ENCODE measurements at regions not wholly inside any gene's neighbourhood (a gene's known extent, or its start where the extent isn't known, plus 50 kb on each side); places are given as distances from the start of the nearest gene placed in this dataset.

DNA sequence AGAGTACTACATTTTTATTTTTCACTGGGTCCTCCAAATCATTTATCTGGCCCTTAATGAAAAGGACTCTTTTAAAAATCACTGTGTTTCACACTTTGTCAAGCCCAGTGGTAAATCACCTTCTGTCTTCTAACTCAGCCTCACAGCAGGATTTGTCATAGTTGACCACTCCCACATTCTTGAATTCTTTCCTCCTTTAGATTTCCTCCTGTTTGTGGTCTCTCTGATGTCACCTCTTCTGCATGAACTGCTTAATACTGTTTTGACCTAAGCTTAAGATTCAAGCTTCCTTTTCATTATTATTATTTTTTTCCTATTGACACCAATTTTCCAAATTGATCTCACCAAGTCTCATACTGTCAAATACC lies 899.8 kb upstream of the MIR17HG start:
- H3K4me1 Mint-ChIP-seq: no peaks in the 10 kb centered on the region
- no peak for DNase-seq
- no peaks in the 10 kb centered on the region for H3K9me3 Mint-ChIP-seq
- H3K4me3 Mint-ChIP-seq: no peak overlapping the region
- no peak overlapping the region for H3K27ac Mint-ChIP-seq
- no peaks in the 10 kb centered on the region for H3K36me3 Mint-ChIP-seq (ENCODE audit: low read depth)
- peaks cover 6% of the 10 kb centered on the region for H3K27me3 Mint-ChIP-seq (ENCODE audit: low read depth, poor library complexity)
- TF ChIP-seq CTCF (IDR thresholded peaks at IDR 0.05): no peak

DNA sequence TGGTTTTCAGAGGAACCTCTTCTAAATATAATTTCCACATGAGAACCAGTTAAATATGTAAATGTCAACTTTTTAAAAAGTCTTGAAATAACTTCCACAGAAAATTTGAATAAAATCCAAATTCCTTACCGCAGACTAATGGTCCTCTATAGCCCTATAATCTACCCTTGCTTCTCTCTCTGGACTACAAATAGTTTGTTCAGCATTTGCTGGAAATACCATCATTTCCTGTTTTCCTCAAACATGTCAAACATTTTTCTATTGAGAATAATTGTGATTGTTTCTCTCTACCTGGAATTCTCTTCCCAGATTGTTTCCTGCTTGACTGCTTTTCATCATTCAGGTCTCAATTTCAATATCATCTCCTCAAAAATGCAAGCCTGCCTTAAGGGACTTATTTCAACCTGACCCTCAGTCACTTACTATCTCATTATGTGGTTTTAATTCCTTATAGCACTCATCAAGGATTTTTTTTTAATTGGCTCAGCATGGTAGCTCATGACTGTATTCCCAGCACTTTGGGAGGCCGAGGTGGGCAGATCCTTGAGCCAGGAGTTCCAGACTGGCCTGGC lies 898.9 kb upstream of the MIR17HG start:
- no peak for DNase-seq
- Mint-ChIP-seq H3K27me3 (ENCODE audit: low read depth, poor library complexity) (peaks cover 6% of the 10 kb centered on the region), H3K9me3 (no peaks in the 10 kb centered on the region), H3K4me1 (no peaks in the 10 kb centered on the region), H3K4me3 (no peak overlapping the region), H3K36me3 (ENCODE audit: low read depth) (no peaks in the 10 kb centered on the region), H3K27ac (no peak overlapping the region)
- no peak for TF ChIP-seq CTCF (IDR thresholded peaks at IDR 0.05)

DNA sequence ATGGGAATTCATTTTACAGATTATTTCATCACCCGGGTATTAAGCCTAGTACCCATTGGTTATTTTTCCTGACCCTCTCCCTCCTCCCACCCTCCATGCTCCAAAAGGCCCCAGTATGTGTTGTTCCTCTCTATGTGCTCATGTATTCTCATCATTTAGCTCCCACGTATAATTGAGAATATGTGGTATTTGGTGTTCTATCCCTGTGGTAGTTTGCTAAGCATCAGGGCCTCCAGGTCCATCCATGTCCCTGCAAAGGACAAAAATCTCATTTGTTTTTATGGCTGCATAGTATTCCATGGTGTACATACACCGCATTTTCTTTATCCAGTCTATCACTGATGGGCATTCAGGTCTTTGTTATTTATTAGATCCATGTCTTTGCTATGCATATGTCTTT lies 894.1 kb upstream of the MIR17HG start:
- H3K9me3 Mint-ChIP-seq: no peaks in the 10 kb centered on the region
- no peak for TF ChIP-seq CTCF (IDR thresholded peaks at IDR 0.05)
- H3K27ac Mint-ChIP-seq: no peak overlapping the region
- no peaks in the 10 kb centered on the region for H3K4me1 Mint-ChIP-seq
- no peaks in the 10 kb centered on the region for H3K27me3 Mint-ChIP-seq (ENCODE audit: low read depth, poor library complexity)
- H3K4me3 Mint-ChIP-seq: no peak overlapping the region
- no peak for DNase-seq
- no peaks in the 10 kb centered on the region for H3K36me3 Mint-ChIP-seq (ENCODE audit: low read depth)

DNA sequence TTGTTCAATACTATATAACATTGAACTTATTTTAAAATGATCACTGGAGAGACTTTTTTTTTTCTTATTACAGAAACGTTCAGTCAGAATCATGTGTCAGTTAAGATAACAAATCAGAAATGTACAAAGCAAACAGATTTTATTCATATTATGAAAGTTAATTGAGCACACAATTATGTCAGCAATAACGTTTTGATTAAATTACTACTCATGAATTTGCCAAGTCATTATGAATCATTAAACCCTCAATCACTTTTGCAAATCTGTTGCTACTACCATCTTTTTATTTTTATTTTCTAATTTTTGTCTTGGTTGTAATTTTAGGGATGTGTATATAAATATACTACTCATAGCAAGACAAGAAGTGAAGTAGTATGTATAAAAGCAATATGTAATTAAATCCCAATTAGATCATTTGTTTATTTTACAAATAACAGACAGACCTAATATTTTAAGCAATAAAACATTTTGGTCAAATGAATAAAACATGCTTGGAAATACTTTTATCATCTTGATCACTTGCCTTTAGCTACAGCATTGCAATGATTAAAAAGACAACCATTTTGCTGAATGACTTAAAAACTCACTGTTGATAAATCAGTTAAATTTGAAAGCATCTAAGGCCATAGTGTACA lies 893.4 kb upstream of the MIR17HG start:
- Mint-ChIP-seq H3K27ac (no peak overlapping the region), H3K36me3 (ENCODE audit: low read depth) (no peaks in the 10 kb centered on the region), H3K4me1 (no peaks in the 10 kb centered on the region), H3K4me3 (no peak overlapping the region), H3K27me3 (ENCODE audit: low read depth, poor library complexity) (no peaks in the 10 kb centered on the region), H3K9me3 (no peaks in the 10 kb centered on the region)
- TF ChIP-seq CTCF (IDR thresholded peaks at IDR 0.05): no peak
- no peak for DNase-seq

GRCh38 chr13:90455067-90455466 lies 892.4 kb upstream of the MIR17HG start:
- no peak overlapping the region for H3K4me3 Mint-ChIP-seq
- TF ChIP-seq CTCF (IDR thresholded peaks at IDR 0.05): no peak
- H3K4me1 Mint-ChIP-seq: no peaks in the 10 kb centered on the region
- no peaks in the 10 kb centered on the region for H3K9me3 Mint-ChIP-seq
- no peaks in the 10 kb centered on the region for H3K27me3 Mint-ChIP-seq (ENCODE audit: low read depth, poor library complexity)
- no peak overlapping the region for H3K27ac Mint-ChIP-seq
- DNase-seq: no peak
- no peaks in the 10 kb centered on the region for H3K36me3 Mint-ChIP-seq (ENCODE audit: low read depth)

DNA sequence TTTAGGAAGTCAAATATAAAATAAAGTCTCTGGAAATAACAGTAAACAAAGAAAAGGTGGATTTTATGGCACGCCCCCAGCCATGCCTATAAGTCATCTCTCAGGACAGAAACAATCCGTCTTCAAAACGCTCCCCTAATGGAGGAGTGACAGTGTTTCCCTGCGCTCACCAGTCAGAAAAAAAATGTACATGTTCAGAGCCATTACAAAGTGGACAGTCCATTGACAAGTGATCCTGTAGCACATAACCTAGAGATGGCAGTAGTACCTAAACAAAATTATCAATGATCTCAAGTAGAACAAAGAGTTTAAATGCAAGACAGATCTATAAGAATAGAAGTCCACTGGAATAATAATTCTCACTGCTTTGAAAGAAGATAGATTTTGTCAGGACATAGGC lies 891.7 kb upstream of the MIR17HG start:
- Mint-ChIP-seq H3K4me1 (no peaks in the 10 kb centered on the region), H3K4me3 (no peak overlapping the region), H3K36me3 (ENCODE audit: low read depth) (no peaks in the 10 kb centered on the region), H3K9me3 (no peaks in the 10 kb centered on the region), H3K27ac (no peak overlapping the region), H3K27me3 (ENCODE audit: low read depth, poor library complexity) (no peaks in the 10 kb centered on the region)
- no peak for TF ChIP-seq CTCF (IDR thresholded peaks at IDR 0.05)
- DNase-seq: no peak
